Thyroid gland (tissue), 4 donors: ENCODE measurements at regions not wholly inside any gene's neighbourhood (a gene's known extent, or its start where the extent isn't known, plus 50 kb on each side); places are given as distances from the start of the nearest gene placed in this dataset.

Experiments
- POLR2A ChIP-seq, 2 donors: fragments of 450-650 bp; IDR thresholded peaks; one replicate each; pipeline ENCODE4 v1.6.1; 2017; ENCODE audit warnings: antibody characterized with exemption in 2 of 2, mild to moderate bottlenecking in 2 of 2, moderate library complexity in 1 of 2
- TF ChIP-seq, protein P1 (sequence below), 6 experiments: fragments of 200-600 bp in 3 of 6; fragments of 450-650 bp in 3 of 6; sonication (generic) in 3 of 6; IDR thresholded peaks; one replicate each; pipeline ENCODE4 v1.5.1; 2016 to 2019; ENCODE audit warnings: antibody characterized with exemption in 6 of 6, mild to moderate bottlenecking in 2 of 6, inconsistent platforms in 1 of 6, moderate library complexity in 1 of 6

- no peak for TF ChIP-seq POLR2A (IDR thresholded peaks at IDR 0.05)
- TF ChIP-seq, protein P1, sequence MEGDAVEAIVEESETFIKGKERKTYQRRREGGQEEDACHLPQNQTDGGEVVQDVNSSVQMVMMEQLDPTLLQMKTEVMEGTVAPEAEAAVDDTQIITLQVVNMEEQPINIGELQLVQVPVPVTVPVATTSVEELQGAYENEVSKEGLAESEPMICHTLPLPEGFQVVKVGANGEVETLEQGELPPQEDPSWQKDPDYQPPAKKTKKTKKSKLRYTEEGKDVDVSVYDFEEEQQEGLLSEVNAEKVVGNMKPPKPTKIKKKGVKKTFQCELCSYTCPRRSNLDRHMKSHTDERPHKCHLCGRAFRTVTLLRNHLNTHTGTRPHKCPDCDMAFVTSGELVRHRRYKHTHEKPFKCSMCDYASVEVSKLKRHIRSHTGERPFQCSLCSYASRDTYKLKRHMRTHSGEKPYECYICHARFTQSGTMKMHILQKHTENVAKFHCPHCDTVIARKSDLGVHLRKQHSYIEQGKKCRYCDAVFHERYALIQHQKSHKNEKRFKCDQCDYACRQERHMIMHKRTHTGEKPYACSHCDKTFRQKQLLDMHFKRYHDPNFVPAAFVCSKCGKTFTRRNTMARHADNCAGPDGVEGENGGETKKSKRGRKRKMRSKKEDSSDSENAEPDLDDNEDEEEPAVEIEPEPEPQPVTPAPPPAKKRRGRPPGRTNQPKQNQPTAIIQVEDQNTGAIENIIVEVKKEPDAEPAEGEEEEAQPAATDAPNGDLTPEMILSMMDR (IDR thresholded peaks at IDR 0.05), result no peak
These were observed 49.9 kb upstream of the GALR1 start for GRCh38 chr18:77199707-77200106.
